Stimulated activated CD4-positive, alpha-beta T cell treated with anti-CD3 and anti-CD28 coated beads, Interleukin-12 subunit alpha, Interleukin-12 subunit beta, amount 100 ng/mL, for 4 hours (primary cell): ENCODE measurements at regions not wholly inside any gene's neighbourhood (a gene's known extent, or its start where the extent isn't known, plus 50 kb on each side); places are given as distances from the start of the nearest gene placed in this dataset.

Experiments
- DNase-seq: peaks from one replicate; pipeline ENCODE4 v3.0.0-alpha.2; 2020

DNA sequence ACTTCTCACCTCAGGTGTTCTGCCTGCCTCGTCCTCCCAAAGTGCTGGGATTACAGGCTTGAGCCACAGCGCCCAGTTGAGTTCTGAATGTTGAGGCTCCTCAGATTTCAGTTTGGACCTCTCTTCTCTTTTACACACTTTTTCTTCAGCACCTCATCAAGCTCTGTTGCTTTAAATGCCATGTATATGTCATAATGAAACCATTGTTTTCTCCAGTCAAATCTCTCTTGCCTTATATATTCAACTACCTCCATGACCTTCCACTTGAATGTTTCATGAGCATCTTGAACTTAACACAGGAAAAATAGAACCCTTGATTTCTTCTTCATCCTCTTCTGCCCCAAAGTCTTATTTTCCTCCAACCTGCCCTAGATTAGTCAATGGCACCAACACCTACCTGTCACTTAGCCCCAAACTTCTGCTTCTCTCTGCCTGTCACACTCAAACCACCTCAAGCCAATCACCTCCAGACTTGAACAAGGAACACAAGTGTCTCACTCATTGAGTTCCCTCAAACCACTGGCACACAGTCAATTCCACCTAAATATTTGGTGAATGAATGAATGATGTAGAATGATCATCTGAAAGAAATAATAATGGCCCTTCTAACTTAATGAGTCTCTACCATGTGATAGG is 161.0 kb upstream of the SGK1 start:
- no peak for DNase-seq

GRCh38 chr6:134477991-134478635 is 160.2 kb upstream of the SGK1 start:
- DNase-seq, result no peak

- no peak for DNase-seq
Observed at GRCh38 chr6:134474955-134475354, 157.0 kb upstream of the SGK1 start.

DNA sequence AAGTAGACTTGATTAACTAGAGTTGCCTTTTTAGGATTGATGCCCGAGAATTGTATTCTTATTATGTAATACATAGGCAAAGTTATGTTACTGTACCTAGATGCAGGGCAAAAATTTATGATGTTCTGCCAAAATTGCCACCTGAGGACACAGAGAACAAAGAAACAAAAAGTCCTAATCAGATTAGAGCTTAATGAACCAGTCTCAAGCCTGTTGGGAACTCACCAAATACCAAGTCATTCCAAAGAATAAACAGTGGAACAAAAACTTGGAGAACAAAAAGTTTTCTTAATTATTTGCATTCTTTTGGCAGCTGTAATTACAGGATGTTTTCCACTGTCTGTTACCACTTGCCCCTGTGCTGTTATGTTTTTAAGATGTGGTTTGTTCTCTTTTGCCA is 154.7 kb upstream of the SGK1 start:
- no peak for DNase-seq

DNA sequence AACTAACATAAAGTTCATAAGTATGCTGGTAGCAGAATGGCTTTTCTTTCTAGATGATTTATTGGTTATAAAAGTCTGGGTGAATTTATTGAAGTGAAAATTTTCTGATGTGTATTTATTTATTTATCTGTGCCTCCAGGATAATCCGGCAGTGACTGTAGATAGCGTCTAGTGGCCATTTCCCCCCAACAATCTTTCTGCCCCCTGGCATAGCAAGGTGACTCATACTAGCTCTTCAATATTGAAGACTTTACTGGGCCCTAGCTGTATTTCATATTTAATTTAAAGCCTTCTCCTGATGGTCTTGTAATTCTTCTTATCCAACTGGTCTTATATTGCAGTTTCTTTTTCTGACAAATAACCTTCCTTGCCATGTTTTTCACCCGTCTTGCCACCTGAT is 154.1 kb upstream of the SGK1 start:
- no peak for DNase-seq

- DNase-seq, result no peak
Observed at GRCh38 chr6:134470457-134470975, 152.6 kb upstream of the SGK1 start.

DNA sequence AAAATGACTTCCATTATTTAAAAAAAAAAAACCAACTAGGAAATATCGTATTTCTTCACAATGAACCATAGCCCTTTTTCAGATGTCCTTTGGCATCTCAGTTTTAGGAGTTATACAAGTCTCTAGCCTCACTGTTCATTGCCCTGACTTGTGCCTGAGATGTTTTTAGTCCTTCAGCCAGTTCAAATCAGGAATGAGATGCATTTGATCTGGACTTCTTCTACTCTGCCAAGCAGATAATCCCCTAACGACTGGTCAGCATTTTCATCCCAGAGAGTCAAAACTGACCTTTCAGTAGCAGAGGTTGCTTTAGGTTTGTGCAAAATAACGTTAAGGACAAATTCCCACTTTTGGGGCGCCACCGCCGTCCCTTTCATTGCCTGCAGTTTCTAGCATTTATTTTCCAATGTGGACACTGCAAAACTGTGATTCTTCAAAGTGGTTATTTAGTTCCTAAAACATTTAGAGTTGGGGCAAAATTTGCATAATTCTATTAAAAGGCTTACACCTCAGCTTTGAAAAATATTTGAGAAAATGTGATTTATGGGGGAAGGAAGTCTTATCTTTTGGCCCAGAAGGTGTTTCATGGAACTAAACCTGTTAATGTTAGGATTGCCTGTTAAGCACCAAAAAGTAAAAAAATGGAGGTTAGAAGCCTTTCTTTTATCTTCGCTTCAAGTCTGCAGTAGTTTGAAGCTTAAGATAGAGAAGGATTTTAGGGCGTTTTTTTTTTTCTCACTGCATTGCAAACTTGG is 152.0 kb upstream of the SGK1 start:
- no peak for DNase-seq

DNA sequence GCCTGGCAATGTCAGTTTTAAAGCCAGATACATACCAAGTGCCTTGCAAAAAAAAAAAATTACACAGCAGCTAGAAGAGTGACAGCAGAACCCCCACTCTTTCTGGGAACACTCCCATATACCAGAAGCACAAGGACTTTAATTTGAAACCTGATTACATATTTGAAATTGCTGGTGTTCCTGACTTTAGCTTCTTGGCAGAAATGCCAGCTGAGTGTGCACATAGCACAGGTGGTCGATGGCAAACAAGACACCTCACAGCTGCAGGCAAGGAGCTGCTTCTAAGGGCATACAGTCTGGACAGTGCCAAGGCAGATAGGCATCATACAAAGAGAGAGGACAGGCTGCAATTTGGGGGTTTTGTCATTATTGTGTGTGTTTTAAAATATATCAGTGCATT is 150.7 kb upstream of the SGK1 start:
- no peak for DNase-seq

DNA sequence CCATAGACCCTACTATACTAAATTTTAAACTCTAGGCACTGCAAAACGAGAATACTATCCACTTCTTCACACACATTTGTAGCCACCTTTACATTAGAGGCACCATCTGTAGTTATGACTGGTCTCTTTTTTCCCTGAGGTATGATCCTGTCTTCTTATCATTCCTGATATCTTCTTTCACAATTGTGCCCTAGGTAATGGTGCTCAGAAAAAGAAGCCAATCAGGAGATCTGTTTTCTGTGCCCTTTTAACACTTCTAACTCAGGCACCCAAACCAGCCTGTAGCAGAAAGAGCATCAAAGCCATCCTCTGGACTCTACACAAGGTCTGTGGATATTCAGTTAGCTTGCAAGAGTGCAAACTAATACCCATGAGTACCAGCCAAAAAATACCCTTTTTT is 149.7 kb upstream of the SGK1 start:
- DNase-seq, result no peak

DNA sequence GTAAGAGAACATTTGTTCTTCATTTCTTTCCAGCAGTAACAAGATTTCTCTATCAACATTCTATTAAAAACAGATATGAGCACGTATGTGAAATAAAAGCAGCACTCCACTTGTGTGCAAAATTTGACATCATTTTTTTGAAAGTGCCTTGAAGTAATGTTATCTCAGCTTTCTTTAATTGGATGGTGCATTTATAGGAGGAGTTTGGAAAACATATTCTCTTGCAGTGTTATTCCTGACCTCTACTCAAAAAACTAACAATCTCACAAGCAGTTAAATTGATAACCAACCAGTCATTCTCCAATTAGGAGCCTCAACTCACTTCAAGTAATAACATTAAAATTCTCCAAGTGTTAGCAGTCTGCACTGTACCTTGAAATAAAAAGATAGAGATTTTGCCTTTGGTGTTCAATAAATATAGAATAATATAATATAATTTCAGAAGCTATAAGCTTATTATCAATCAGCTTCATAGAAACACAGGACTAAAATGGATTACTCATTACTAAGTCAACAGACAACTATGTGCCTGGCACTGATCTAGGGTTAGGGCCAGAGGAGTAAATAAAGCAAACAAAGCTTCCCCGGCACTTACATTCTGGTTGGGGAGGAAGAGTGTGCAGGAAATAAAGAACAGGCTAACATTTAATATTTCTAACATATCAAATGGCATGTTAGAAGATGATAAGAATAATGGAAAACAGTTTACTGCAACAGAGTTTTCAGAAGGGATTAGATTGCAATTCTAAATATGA is 149.0 kb upstream of the SGK1 start:
- DNase-seq, result no peak

GRCh38 chr6:134464690-134465411 is 146.9 kb upstream of the SGK1 start:
- DNase-seq, result no peak

DNA sequence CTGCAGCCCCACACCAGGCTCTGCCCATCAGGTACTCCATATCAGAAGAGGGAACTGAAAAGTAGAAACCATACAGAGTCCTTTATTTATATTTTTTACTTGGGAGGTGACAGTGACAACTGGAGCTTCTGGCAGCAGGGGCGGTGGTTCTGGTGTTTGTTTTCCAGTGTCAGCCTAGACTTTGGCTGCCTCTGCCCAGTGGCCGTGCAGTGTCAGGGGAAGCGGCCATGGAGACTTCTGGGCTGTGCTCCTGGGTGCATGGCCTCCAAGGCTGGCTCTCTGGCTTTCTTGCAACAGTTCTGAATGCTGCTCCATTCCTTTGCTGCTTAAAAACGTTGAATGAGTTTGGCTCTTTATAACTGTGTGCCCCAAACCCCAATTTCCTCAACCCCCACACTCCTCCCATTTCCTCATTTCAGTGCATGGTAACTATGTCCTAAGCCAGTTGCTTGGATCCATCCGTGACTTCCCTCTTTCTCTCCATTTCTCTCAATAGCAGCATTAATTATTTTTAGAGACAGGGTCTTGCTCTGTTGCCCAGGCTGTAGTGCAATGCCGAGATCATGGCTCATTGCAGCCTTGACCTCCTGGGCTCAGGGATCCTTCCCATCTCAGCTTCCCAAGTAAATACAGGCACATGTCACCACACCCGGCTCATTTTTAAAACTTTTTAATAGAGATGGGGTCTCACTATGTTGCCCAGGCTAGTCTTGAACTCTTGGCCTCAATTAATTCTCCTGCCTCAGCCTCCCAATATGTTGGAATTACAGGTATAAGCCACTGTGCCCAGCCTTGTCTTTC is 141.1 kb upstream of the SGK1 start:
- no peak for DNase-seq

DNA sequence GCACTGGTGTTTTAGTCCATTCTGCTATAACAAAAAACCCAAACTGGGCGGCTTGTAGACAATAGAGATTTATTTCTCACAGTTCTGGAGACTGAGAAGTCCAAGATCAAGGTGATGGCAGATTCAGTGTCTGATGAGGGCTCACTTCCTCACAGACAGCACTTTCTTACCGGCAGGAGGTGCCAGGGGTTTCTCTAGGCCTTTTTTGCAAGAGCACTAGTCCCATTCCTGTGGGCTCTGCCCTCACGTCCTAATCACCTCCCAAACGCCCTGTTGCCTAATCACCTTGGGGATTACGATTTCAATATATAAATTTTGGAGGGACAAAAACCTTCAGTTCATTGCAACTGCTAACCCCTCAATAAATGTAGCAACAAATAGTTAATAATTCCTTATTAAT is 140.0 kb upstream of the SGK1 start:
- no peak for DNase-seq

GRCh38 chr6:134456226-134456625 is 138.3 kb upstream of the SGK1 start:
- DNase-seq, result no peak

- no peak for DNase-seq
Observed at GRCh38 chr6:134455319-134455718, 137.4 kb upstream of the SGK1 start.

- DNase-seq, result no peak
Observed at GRCh38 chr6:134454794-134455193, 136.9 kb upstream of the SGK1 start.

- no peak for DNase-seq
Observed at GRCh38 chr6:134453792-134454510, 136.0 kb upstream of the SGK1 start.

DNA sequence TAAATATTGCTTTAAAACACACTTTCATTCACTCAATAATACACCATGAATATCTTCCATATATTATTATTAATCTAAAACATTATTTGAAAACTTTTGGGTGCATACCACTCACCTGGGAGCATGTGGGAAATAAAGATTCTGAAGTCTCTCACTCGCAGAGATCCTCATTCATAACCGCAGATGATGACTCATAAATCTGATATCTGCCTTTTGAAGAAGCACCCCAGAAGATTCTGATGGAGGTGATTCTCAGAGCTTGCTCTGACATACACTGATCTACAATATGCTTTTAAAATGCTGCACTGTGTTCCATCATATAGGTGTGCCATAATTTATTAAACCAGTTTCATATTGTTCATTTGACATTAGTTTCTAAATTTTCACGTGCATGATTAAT is 135.0 kb upstream of the SGK1 start:
- no peak for DNase-seq

DNA sequence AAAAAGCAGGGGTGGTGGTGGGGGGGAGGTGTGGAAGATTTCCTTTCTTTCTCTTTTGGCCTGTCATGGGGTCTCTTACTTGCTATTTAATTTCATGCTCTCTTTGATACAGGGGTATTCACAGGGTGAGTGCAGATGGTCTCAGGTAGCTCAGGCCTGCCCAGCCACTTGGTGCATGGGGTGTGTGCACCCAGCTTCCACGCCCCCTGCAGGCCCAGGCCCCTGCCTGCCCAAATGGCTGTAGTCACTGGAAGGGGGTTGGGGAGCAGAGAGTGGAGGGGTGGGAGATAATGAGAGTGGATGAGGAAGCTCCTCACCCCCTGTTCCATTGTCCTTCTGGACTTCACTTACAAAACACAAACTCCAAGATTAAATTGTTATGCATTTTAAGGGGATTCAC is 133.6 kb upstream of the SGK1 start:
- no peak for DNase-seq

- DNase-seq, result no peak
Observed at GRCh38 chr6:134449781-134450180, 131.9 kb upstream of the SGK1 start.

- DNase-seq, result no peak
Observed at GRCh38 chr6:134449004-134449403, 131.1 kb upstream of the SGK1 start.
